Activated CD8-positive, alpha-beta memory T cell treated with anti-CD3 and anti-CD28 coated beads, Interleukin-2, amount 10 ng/mL, durations not matched to agents 7 days and 5 days (primary cell): ENCODE measurements at regions not wholly inside any gene's neighbourhood (a gene's known extent, or its start where the extent isn't known, plus 50 kb on each side); places are given as distances from the start of the nearest gene placed in this dataset.

Experiments used
- ATAC-seq: fragments of 150-1000 bp; cut with Tn5 transposase; one replicate; pipeline ENCODE4 v1.10.0; 2021; ENCODE audit warnings: moderate library complexity
- CTCF ChIA-PET: fragments of 350-600 bp; sonication (Branson Sonifier 250); formaldehyde crosslinking; loops from one replicate; lab custom pipeline; 2021; ENCODE audit warnings: antibody characterized with exemption; lab: Charles Lee
- DNase-seq: peaks from one replicate; pipeline ENCODE4 v3.0.0-alpha.2; 2020
- H3K27ac Mint-ChIP-seq: one replicate; pipeline ENCODE4 v1.8.0; 2021; ENCODE audit warnings: mild to moderate bottlenecking, mixed read lengths
- H3K27me3 Mint-ChIP-seq: one replicate; pipeline ENCODE4 v1.8.0; 2021; ENCODE audit warnings: mixed read lengths
- H3K36me3 Mint-ChIP-seq: one replicate; pipeline ENCODE4 v1.8.0; 2021; ENCODE audit warnings: mild to moderate bottlenecking, mixed read lengths
- H3K4me1 Mint-ChIP-seq: one replicate; pipeline ENCODE4 v1.8.0; 2021; ENCODE audit warnings: mixed read lengths
- H3K4me3 Mint-ChIP-seq: one replicate; pipeline ENCODE4 v1.8.0; 2021; ENCODE audit warnings: mild to moderate bottlenecking, moderate library complexity, mixed read lengths
- H3K9me3 Mint-ChIP-seq: one replicate; pipeline ENCODE4 v1.8.0; 2022; ENCODE audit warnings: low read depth, mixed read lengths

- Mint-ChIP-seq H3K4me3 (no peak overlapping the region), H3K4me1 (peaks cover 4% of the 10 kb centered on the region), H3K27ac (no peak overlapping the region), H3K36me3 (peaks cover 3% of the 10 kb centered on the region), H3K9me3 (no peaks in the 10 kb centered on the region), H3K27me3 (peaks cover 22% of the 10 kb centered on the region)
- CTCF ChIA-PET = interaction anchor here (2.3 kb wide), 1 partner anchor 8 kb away, joined by 11 read pairs; no protein-coding TSS in a partner anchor
- DNase-seq (no peak), ATAC-seq (no peak)
Observed at GRCh38 chr4:139611391-139611790, 54.2 kb upstream of the MGST2 start.

- H3K4me1 Mint-ChIP-seq = peaks cover 10% of the 10 kb centered on the region
- H3K4me3 Mint-ChIP-seq = no peak overlapping the region
- H3K9me3 Mint-ChIP-seq = no peaks in the 10 kb centered on the region
- H3K27me3 Mint-ChIP-seq = peaks cover 24% of the 10 kb centered on the region
- CTCF ChIA-PET = interaction anchor here (0.7 to 2.3 kb wide), 4 partner anchors 10 to 717 kb away, joined by 3 to 11 read pairs (median 6); no protein-coding TSS in a partner anchor
- H3K27ac Mint-ChIP-seq = no peak overlapping the region
- H3K36me3 Mint-ChIP-seq = peaks cover 3% of the 10 kb centered on the region
- no peak for DNase-seq
- no peak for ATAC-seq
Observed at GRCh38 chr4:139609647-139610046, 53.6 kb upstream of the SETD7 start.

- no peaks in the 10 kb centered on the region for H3K9me3 Mint-ChIP-seq
- CTCF ChIA-PET = interaction anchor here (9.6 kb wide), 1 partner anchor 47 kb away, joined by 159 read pairs; no protein-coding TSS in a partner anchor
- H3K27me3 Mint-ChIP-seq = peaks cover 21% of the 10 kb centered on the region
- peaks cover 17% of the 10 kb centered on the region for H3K4me1 Mint-ChIP-seq
- no peak for DNase-seq
- peaks cover 3% of the 10 kb centered on the region for H3K36me3 Mint-ChIP-seq
- H3K4me3 Mint-ChIP-seq = no peak overlapping the region
- no peak overlapping the region for H3K27ac Mint-ChIP-seq
- ATAC-seq = no peak
Observed at GRCh38 chr4:139607502-139608060, 51.6 kb upstream of the SETD7 start.

- no peak for DNase-seq
- H3K4me1 Mint-ChIP-seq = peaks cover 20% of the 10 kb centered on the region
- ATAC-seq = peak; percentile 29
- CTCF ChIA-PET = interaction anchor here (0.9 to 9.6 kb wide), 6 partner anchors 10 to 110 kb away, joined by 3 to 159 read pairs (median 4); no protein-coding TSS in a partner anchor
- peak overlapping the region; percentile 7 for H3K4me3 Mint-ChIP-seq
- H3K27me3 Mint-ChIP-seq = peaks cover 18% of the 10 kb centered on the region
- H3K36me3 Mint-ChIP-seq = peaks cover 3% of the 10 kb centered on the region
- no peaks in the 10 kb centered on the region for H3K9me3 Mint-ChIP-seq
- no peak overlapping the region for H3K27ac Mint-ChIP-seq
Observed at GRCh38 chr4:139606579-139607501, 50.8 kb upstream of the SETD7 start.

- CTCF ChIA-PET = interaction anchor here (0.8 to 9.6 kb wide), 7 partner anchors 11 to 109 kb away, joined by 3 to 159 read pairs (median 4); no protein-coding TSS in a partner anchor
- ATAC-seq = no peak
Observed at GRCh38 chr4:139606103-139606502, 50.1 kb upstream of the SETD7 start.

More at GRCh38 chr4:139606103-139606502, 50.1 kb upstream of the SETD7 start:
- peaks cover 3% of the 10 kb centered on the region for H3K36me3 Mint-ChIP-seq
- no peaks in the 10 kb centered on the region for H3K9me3 Mint-ChIP-seq
- DNase-seq = no peak
- H3K27ac Mint-ChIP-seq = peak overlapping the region; percentile 6
- peaks cover 23% of the 10 kb centered on the region for H3K4me1 Mint-ChIP-seq
- peak overlapping the region; percentile 7 for H3K4me3 Mint-ChIP-seq
- H3K27me3 Mint-ChIP-seq = peaks cover 18% of the 10 kb centered on the region
